A673 (cell line): ENCODE measurements at regions not wholly inside any gene's neighbourhood (a gene's known extent, or its start where the extent isn't known, plus 50 kb on each side); places are given as distances from the start of the nearest gene placed in this dataset.

Experiments used
- BruUV-seq: library from RNA; stranded (reverse); fragments of 400-500 nt; replicated peaks from 2 replicates; lab custom pipeline; 2021; lab: Mats Ljungman, UMichigan
- CTCF ChIA-PET: fragments of 300-600 bp; sonication (Branson Sonifier 250); formaldehyde crosslinking; loops from one replicate; lab custom pipeline; 2022; ENCODE audit warnings: antibody characterized with exemption; lab: Charles Lee
- POLR2A ChIA-PET: fragments of 300-600 bp; sonication (Branson Sonifier 250); formaldehyde crosslinking; loops from one replicate; lab custom pipeline; 2022; ENCODE audit warnings: antibody characterized with exemption; ENCODE audit not compliant: low non-redundant PET; lab: Charles Lee
- DNase-seq: peaks from one replicate; pipeline ENCODE4 v3.0.0-alpha.2; 2015; ENCODE audit warnings: low spot score
- H3K27ac ChIP-seq: fragments of 200-600 bp; sonication (generic); 2 replicates; pipeline ENCODE4 v1.5.1; 2016; ENCODE audit warnings: mixed run types, low read depth, mild to moderate bottlenecking, mixed read lengths, antibody characterized with exemption, low read length; ENCODE audit not compliant: poor library complexity, severe bottlenecking
- H3K27me3 ChIP-seq: fragments of 200-600 bp; sonication (generic); replicated peaks from 2 replicates; pipeline ENCODE4 v1.6.1; 2017; ENCODE audit warnings: mixed run types, low read depth, mild to moderate bottlenecking, mixed read lengths, antibody characterized with exemption, low read length; ENCODE audit not compliant: insufficient read depth, poor library complexity
- H3K36me3 ChIP-seq: fragments of 200-600 bp; sonication (generic); 2 replicates; pipeline ENCODE4 v1.6.1; 2016; ENCODE audit warnings: mixed run types, mild to moderate bottlenecking, mixed read lengths, antibody characterized with exemption, low read length; ENCODE audit not compliant: insufficient read depth, poor library complexity, severe bottlenecking
- H3K4me1 ChIP-seq: fragments of 200-600 bp; sonication (generic); 2 replicates; pipeline ENCODE4 v1.6.1; 2017; ENCODE audit warnings: mixed run types, mild to moderate bottlenecking, mixed read lengths, antibody characterized with exemption, low read length; ENCODE audit not compliant: insufficient read depth, poor library complexity, severe bottlenecking
- H3K4me3 ChIP-seq: fragments of 200-600 bp; sonication (generic); 2 replicates; pipeline ENCODE4 v1.5.1; 2016; ENCODE audit warnings: low read depth, mixed run types, mild to moderate bottlenecking, mixed read lengths, low read length; ENCODE audit not compliant: poor library complexity, severe bottlenecking
- H3K9me3 ChIP-seq: fragments of 200-600 bp; sonication (generic); 2 replicates; pipeline ENCODE4 v1.6.1; 2016; ENCODE audit warnings: mixed run types, low read depth, mild to moderate bottlenecking, mixed read lengths, antibody characterized with exemption, low read length; ENCODE audit not compliant: poor library complexity, severe bottlenecking
- EZH2 ChIP-seq: fragments of 200-600 bp; sonication (generic); IDR thresholded peaks from 2 replicates; pipeline ENCODE4 v1.6.1; 2017; ENCODE audit warnings: borderline replicate concordance, low read depth, mild to moderate bottlenecking, mixed read lengths, antibody characterized with exemption, low read length; ENCODE audit not compliant: poor library complexity, severe bottlenecking
- intact Hi-C: fragments of 100-400 bp; cut with micrococcal nuclease; formaldehyde crosslinking; loops from one replicate; pipeline ENCODE4 v1.10.0; 2022; ENCODE audit not compliant: unreplicated experiment
- TF ChIP-seq, protein P1 (sequence below): fragments of 300-800, 200-600 bp; sonication (generic); conservative IDR thresholded peaks from 2 replicates; pipeline ENCODE4 v1.5.1; 2017; ENCODE audit warnings: low read depth, mild to moderate bottlenecking, antibody characterized with exemption, low read length, moderate library complexity, mixed read lengths

DNA sequence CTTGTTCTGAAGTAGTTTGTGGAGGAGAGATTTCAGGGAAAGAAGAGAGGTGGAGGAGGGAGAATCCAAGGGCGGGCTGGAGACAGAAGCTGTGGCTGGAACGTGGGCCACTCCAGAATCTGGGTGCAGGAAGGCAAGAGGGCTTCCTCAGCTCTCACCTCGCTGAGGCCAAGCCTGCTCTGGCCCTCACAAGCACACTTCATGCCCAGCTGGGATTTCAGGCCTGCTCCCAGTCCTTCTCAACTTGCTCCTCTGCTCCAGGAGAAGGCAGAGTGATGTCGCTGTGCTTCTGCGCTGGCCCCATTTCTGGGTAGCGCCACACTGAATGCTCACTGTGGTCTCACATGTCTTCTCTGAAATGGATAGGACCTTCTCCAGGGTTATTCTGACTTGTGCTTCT, 328.8 kb downstream of the FGF9 start:
- Histone ChIP-seq H3K4me3 (no peak overlapping the region), H3K4me1 (no peaks in the 10 kb centered on the region), H3K9me3 (no peaks in the 10 kb centered on the region), H3K36me3 (no peaks in the 10 kb centered on the region), H3K27me3 (no peaks in the 10 kb centered on the region), H3K27ac (no peak overlapping the region)
- intact Hi-C loops, result no loop called here
- CTCF ChIA-PET, result no interaction called here
- POLR2A ChIA-PET, result no interaction called here
- no TSS peak for BruUV-seq
- no peak for TF ChIP-seq EZH2
- TF ChIP-seq, protein P1, sequence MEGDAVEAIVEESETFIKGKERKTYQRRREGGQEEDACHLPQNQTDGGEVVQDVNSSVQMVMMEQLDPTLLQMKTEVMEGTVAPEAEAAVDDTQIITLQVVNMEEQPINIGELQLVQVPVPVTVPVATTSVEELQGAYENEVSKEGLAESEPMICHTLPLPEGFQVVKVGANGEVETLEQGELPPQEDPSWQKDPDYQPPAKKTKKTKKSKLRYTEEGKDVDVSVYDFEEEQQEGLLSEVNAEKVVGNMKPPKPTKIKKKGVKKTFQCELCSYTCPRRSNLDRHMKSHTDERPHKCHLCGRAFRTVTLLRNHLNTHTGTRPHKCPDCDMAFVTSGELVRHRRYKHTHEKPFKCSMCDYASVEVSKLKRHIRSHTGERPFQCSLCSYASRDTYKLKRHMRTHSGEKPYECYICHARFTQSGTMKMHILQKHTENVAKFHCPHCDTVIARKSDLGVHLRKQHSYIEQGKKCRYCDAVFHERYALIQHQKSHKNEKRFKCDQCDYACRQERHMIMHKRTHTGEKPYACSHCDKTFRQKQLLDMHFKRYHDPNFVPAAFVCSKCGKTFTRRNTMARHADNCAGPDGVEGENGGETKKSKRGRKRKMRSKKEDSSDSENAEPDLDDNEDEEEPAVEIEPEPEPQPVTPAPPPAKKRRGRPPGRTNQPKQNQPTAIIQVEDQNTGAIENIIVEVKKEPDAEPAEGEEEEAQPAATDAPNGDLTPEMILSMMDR, result no peak
- DNase-seq, result no peak

DNA sequence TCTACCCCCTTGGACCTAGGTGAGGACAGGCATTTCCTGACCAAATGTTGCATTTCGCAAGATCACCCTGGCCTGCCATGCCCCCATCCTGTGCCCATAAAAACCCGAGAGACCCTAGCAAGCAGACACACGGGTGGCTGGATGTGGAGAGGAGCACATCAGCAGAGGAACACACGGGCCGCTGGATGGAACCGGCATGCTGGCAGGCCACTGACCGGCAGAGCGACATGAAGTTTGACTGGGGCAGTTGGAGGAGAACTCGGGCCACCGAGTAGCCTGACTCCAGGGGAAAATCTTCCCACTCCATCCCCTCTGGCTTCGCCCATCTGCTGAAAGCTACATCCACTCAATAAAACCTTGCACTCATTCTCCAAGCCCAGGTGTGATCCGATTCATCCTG, 329.3 kb downstream of the FGF9 start:
- intact Hi-C loops, result no loop called here
- Histone ChIP-seq H3K36me3 (no peaks in the 10 kb centered on the region), H3K27ac (no peak overlapping the region), H3K4me1 (no peaks in the 10 kb centered on the region), H3K4me3 (no peak overlapping the region), H3K27me3 (no peaks in the 10 kb centered on the region), H3K9me3 (no peaks in the 10 kb centered on the region)
- no peak for DNase-seq
- TF ChIP-seq EZH2, result no peak
- TF ChIP-seq, protein P1, result no peak
- no TSS peak for BruUV-seq
- ChIA-PET CTCF (no interaction called here), POLR2A (no interaction called here)

DNA sequence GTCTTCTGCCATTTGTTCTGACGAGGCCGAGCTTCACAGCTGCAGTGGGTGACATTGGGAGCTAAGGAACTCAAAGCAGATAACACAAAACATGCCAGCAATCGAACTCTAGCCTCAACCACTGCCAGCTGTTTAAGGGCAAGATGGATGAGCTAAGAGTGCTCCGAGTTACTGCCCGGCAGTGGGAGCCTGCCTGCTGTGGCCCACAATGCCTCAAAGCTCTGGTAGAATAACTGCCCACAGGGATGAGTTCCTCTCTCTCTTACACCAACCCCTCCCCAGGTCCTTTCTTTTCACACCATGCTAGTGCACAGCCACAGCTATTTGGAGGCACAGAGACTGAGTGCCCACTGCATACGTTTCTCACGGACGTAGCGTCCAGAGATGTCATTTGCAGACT, 330.5 kb downstream of the FGF9 start:
- H3K9me3 ChIP-seq, result no peaks in the 10 kb centered on the region
- no TSS peak for BruUV-seq
- DNase-seq, result no peak
- TF ChIP-seq EZH2, result no peak
- TF ChIP-seq, protein P1, result no peak
- no peak overlapping the region for H3K4me3 ChIP-seq
- CTCF ChIA-PET, result no interaction called here
- no peaks in the 10 kb centered on the region for H3K4me1 ChIP-seq
- POLR2A ChIA-PET, result no interaction called here
- no peaks in the 10 kb centered on the region for H3K27me3 ChIP-seq
- no peak overlapping the region for H3K27ac ChIP-seq
- intact Hi-C loops, result no loop called here
- H3K36me3 ChIP-seq, result no peaks in the 10 kb centered on the region
